Adipocyte (in vitro differentiated cells): ENCODE measurements at regions not wholly inside any gene's neighbourhood (a gene's known extent, or its start where the extent isn't known, plus 50 kb on each side); places are given as distances from the start of the nearest gene placed in this dataset.

Experiments used
- DNase-seq: peaks from one replicate; pipeline ENCODE4 v3.0.0-alpha.2; 2015; ENCODE audit warnings: low read depth
- H3K27me3 ChIP-seq: replicated peaks from 2 replicates; pipeline ENCODE4 v1.7.0; 2013; ENCODE audit warnings: mild to moderate bottlenecking, low read length, moderate library complexity; ENCODE audit not compliant: control insufficient read depth, insufficient read depth
- H3K36me3 ChIP-seq: 2 replicates; pipeline ENCODE4 v1.7.0; 2013; ENCODE audit warnings: low read length, mild to moderate bottlenecking, moderate library complexity; ENCODE audit not compliant: control insufficient read depth, insufficient read depth, severe bottlenecking
- H3K4me1 ChIP-seq: 2 replicates; pipeline ENCODE4 v1.7.0; 2013; ENCODE audit warnings: mild to moderate bottlenecking, low read length, moderate library complexity; ENCODE audit not compliant: control insufficient read depth, insufficient read depth
- H3K4me3 ChIP-seq: 2 replicates; pipeline ENCODE4 v1.7.0; 2013; ENCODE audit warnings: mild to moderate bottlenecking, low read length, moderate library complexity
- H3K9ac ChIP-seq: 2 replicates; pipeline ENCODE4 v1.7.0; 2013; ENCODE audit warnings: mild to moderate bottlenecking, low read length, moderate library complexity
- H3K9me3 ChIP-seq: 2 replicates; pipeline ENCODE4 v1.7.0; 2013; ENCODE audit warnings: mild to moderate bottlenecking, low read length, moderate library complexity; ENCODE audit not compliant: control insufficient read depth

- no peak overlapping the region for H3K4me3 ChIP-seq
- H3K36me3 ChIP-seq, result no peaks in the 10 kb centered on the region
- H3K9ac ChIP-seq, result no peak overlapping the region
- H3K9me3 ChIP-seq, result no peaks in the 10 kb centered on the region
- no peaks in the 10 kb centered on the region for H3K27me3 ChIP-seq
- DNase-seq, result no peak
- no peaks in the 10 kb centered on the region for H3K4me1 ChIP-seq
Measured at GRCh38 chr4:159669094-159669493, 566.2 kb downstream of the RAPGEF2 start.

GRCh38 chr4:159673221-159673620 is 570.3 kb downstream of the RAPGEF2 start:
- no peak overlapping the region for H3K4me3 ChIP-seq
- H3K27me3 ChIP-seq, result no peaks in the 10 kb centered on the region
- no peak overlapping the region for H3K9ac ChIP-seq
- no peak for DNase-seq
- no peaks in the 10 kb centered on the region for H3K9me3 ChIP-seq
- H3K36me3 ChIP-seq, result no peaks in the 10 kb centered on the region
- H3K4me1 ChIP-seq, result no peaks in the 10 kb centered on the region

- no peaks in the 10 kb centered on the region for H3K36me3 ChIP-seq
- H3K9ac ChIP-seq, result no peak overlapping the region
- no peak overlapping the region for H3K4me3 ChIP-seq
- H3K9me3 ChIP-seq, result no peaks in the 10 kb centered on the region
- H3K27me3 ChIP-seq, result no peaks in the 10 kb centered on the region
- H3K4me1 ChIP-seq, result no peaks in the 10 kb centered on the region
- DNase-seq, result no peak
Measured at GRCh38 chr4:159674241-159674640, 571.4 kb downstream of the RAPGEF2 start.

- Histone ChIP-seq H3K4me3 (no peak overlapping the region), H3K36me3 (no peaks in the 10 kb centered on the region), H3K4me1 (no peaks in the 10 kb centered on the region), H3K27me3 (no peaks in the 10 kb centered on the region), H3K9me3 (no peaks in the 10 kb centered on the region), H3K9ac (no peak overlapping the region)
- DNase-seq, result peak; percentile 1
Measured at GRCh38 chr4:159677521-159677920, 574.6 kb downstream of the RAPGEF2 start.

GRCh38 chr4:159682996-159683395 is 580.1 kb downstream of the RAPGEF2 start:
- Histone ChIP-seq H3K9me3 (no peaks in the 10 kb centered on the region), H3K36me3 (no peaks in the 10 kb centered on the region), H3K4me3 (no peak overlapping the region), H3K9ac (no peak overlapping the region), H3K4me1 (no peaks in the 10 kb centered on the region), H3K27me3 (no peaks in the 10 kb centered on the region)
- no peak for DNase-seq

GRCh38 chr4:159684061-159684460 is 581.2 kb downstream of the RAPGEF2 start:
- DNase-seq, result no peak
- Histone ChIP-seq H3K36me3 (no peaks in the 10 kb centered on the region), H3K9me3 (no peaks in the 10 kb centered on the region), H3K9ac (no peak overlapping the region), H3K4me3 (no peak overlapping the region), H3K27me3 (no peaks in the 10 kb centered on the region), H3K4me1 (no peaks in the 10 kb centered on the region)

GRCh38 chr4:159685340-159686092 is 582.6 kb downstream of the RAPGEF2 start:
- Histone ChIP-seq H3K36me3 (no peaks in the 10 kb centered on the region), H3K9me3 (peaks cover 2% of the 10 kb centered on the region), H3K4me3 (no peak overlapping the region), H3K4me1 (no peaks in the 10 kb centered on the region), H3K27me3 (no peaks in the 10 kb centered on the region), H3K9ac (no peak overlapping the region)
- no peak for DNase-seq

- Histone ChIP-seq H3K4me3 (no peak overlapping the region), H3K4me1 (no peaks in the 10 kb centered on the region), H3K9ac (no peak overlapping the region), H3K36me3 (no peaks in the 10 kb centered on the region), H3K9me3 (peaks cover 16% of the 10 kb centered on the region), H3K27me3 (no peaks in the 10 kb centered on the region)
- DNase-seq, result no peak
Measured at GRCh38 chr4:159689526-159689925, 586.6 kb downstream of the RAPGEF2 start.

GRCh38 chr4:159697322-159698283 is 594.7 kb downstream of the RAPGEF2 start:
- no peaks in the 10 kb centered on the region for H3K4me1 ChIP-seq
- DNase-seq, result no peak
- no peaks in the 10 kb centered on the region for H3K27me3 ChIP-seq
- no peaks in the 10 kb centered on the region for H3K9me3 ChIP-seq
- H3K36me3 ChIP-seq, result no peaks in the 10 kb centered on the region
- no peak overlapping the region for H3K4me3 ChIP-seq
- no peak overlapping the region for H3K9ac ChIP-seq

- no peak overlapping the region for H3K4me3 ChIP-seq
- H3K4me1 ChIP-seq, result no peaks in the 10 kb centered on the region
- no peaks in the 10 kb centered on the region for H3K36me3 ChIP-seq
- H3K27me3 ChIP-seq, result no peaks in the 10 kb centered on the region
- no peak for DNase-seq
- no peaks in the 10 kb centered on the region for H3K9me3 ChIP-seq
- no peak overlapping the region for H3K9ac ChIP-seq
Measured at GRCh38 chr4:159698336-159698735, 595.5 kb downstream of the RAPGEF2 start.

- H3K9me3 ChIP-seq, result no peaks in the 10 kb centered on the region
Measured at GRCh38 chr4:159702200-159702599, 599.3 kb downstream of the RAPGEF2 start.

More at GRCh38 chr4:159702200-159702599, 599.3 kb downstream of the RAPGEF2 start:
- no peak for DNase-seq
- H3K4me3 ChIP-seq, result no peak overlapping the region
- H3K36me3 ChIP-seq, result no peaks in the 10 kb centered on the region
- H3K27me3 ChIP-seq, result no peaks in the 10 kb centered on the region
- no peaks in the 10 kb centered on the region for H3K4me1 ChIP-seq
- H3K9ac ChIP-seq, result no peak overlapping the region
